Coronary artery (tissue), 2 donors: ENCODE measurements at regions not wholly inside any gene's neighbourhood (a gene's known extent, or its start where the extent isn't known, plus 50 kb on each side); places are given as distances from the start of the nearest gene placed in this dataset.

Experiments
- DNase-seq: peaks from one replicate; pipeline ENCODE4 v3.0.0-alpha.2; 2017; ENCODE audit warnings: low spot score
- H3K27ac ChIP-seq, 2 donors: fragments of 200-600 bp; sonication (generic); one replicate each; pipeline ENCODE4 v1.5.1; 2016 to 2019
- H3K4me3 ChIP-seq: fragments of 200-600 bp; sonication (generic); 2 replicates; pipeline ENCODE4 v1.5.1; 2016; ENCODE audit warnings: mild to moderate bottlenecking, moderate library complexity
- TF ChIP-seq, protein P1 (sequence below): fragments of 200-600 bp; sonication (generic); IDR thresholded peaks from one replicate; pipeline ENCODE4 v1.5.1; 2019; ENCODE audit warnings: antibody characterized with exemption

GRCh38 chr9:134992755-134993124 is 75.0 kb upstream of the FCN1 start:
- TF ChIP-seq, protein P1, sequence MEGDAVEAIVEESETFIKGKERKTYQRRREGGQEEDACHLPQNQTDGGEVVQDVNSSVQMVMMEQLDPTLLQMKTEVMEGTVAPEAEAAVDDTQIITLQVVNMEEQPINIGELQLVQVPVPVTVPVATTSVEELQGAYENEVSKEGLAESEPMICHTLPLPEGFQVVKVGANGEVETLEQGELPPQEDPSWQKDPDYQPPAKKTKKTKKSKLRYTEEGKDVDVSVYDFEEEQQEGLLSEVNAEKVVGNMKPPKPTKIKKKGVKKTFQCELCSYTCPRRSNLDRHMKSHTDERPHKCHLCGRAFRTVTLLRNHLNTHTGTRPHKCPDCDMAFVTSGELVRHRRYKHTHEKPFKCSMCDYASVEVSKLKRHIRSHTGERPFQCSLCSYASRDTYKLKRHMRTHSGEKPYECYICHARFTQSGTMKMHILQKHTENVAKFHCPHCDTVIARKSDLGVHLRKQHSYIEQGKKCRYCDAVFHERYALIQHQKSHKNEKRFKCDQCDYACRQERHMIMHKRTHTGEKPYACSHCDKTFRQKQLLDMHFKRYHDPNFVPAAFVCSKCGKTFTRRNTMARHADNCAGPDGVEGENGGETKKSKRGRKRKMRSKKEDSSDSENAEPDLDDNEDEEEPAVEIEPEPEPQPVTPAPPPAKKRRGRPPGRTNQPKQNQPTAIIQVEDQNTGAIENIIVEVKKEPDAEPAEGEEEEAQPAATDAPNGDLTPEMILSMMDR: no peak
- H3K27ac ChIP-seq: no peak overlapping the region
- no peak for DNase-seq
- H3K4me3 ChIP-seq: no peak overlapping the region

GRCh38 chr9:134993416-134993815 is 75.7 kb upstream of the FCN1 start:
- Histone ChIP-seq H3K27ac (no peak overlapping the region), H3K4me3 (no peak overlapping the region)
- no peak for DNase-seq
- TF ChIP-seq, protein P1: no peak

GRCh38 chr9:134993996-134994720 is 76.4 kb upstream of the FCN1 start:
- no peak for DNase-seq
- Histone ChIP-seq H3K27ac (no peak overlapping the region), H3K4me3 (no peak overlapping the region)
- TF ChIP-seq, protein P1: no peak

DNA sequence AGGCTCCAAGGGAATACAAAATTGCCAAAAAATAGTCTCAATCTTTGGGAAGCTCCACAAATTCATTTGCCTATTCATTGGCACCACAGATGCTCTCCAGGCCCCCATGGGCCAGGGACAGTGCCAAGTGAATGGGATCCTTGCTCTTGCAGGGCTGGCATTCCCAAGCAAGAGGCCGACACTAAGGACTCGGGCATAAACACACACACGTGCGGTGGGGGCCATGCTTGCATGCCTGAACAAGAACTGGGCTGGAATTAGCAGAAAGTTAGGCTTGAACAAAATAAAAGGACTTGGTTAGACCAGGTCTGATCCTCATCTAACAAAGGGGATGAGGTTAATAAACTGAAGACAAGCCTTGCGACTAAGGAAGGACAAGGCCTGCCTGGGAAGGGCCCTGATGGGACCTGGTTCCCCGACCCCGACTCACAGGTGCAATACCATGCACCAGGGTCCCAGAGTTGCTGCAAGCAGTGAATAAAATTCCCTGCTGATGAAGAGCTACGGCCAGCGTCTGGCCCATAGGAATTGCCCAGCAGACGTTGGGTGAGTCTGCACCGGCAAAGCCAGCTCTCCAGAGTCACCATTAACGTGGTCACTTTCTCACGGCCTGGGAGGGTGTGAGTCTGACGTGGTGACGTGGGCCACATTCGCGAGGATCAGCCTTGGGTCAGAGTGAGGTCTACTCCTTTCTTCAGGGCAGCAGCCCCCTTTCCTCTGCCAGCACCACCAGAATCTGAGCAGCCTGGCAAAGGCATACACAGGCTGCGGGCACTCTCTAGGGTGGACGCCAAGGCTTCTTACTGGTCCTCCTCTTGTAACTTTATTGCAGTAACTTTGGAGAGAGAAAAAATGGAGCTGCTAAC is 77.4 kb upstream of the FCN1 start:
- Histone ChIP-seq H3K4me3 (no peak overlapping the region), H3K27ac (no peak overlapping the region)
- DNase-seq: no peak
- TF ChIP-seq, protein P1: no peak

- TF ChIP-seq, protein P1: no peak
- Histone ChIP-seq H3K4me3 (no peak overlapping the region), H3K27ac (no peak overlapping the region)
- no peak for DNase-seq
Measured at GRCh38 chr9:134995792-134996120, 78.0 kb upstream of the FCN1 start.

DNA sequence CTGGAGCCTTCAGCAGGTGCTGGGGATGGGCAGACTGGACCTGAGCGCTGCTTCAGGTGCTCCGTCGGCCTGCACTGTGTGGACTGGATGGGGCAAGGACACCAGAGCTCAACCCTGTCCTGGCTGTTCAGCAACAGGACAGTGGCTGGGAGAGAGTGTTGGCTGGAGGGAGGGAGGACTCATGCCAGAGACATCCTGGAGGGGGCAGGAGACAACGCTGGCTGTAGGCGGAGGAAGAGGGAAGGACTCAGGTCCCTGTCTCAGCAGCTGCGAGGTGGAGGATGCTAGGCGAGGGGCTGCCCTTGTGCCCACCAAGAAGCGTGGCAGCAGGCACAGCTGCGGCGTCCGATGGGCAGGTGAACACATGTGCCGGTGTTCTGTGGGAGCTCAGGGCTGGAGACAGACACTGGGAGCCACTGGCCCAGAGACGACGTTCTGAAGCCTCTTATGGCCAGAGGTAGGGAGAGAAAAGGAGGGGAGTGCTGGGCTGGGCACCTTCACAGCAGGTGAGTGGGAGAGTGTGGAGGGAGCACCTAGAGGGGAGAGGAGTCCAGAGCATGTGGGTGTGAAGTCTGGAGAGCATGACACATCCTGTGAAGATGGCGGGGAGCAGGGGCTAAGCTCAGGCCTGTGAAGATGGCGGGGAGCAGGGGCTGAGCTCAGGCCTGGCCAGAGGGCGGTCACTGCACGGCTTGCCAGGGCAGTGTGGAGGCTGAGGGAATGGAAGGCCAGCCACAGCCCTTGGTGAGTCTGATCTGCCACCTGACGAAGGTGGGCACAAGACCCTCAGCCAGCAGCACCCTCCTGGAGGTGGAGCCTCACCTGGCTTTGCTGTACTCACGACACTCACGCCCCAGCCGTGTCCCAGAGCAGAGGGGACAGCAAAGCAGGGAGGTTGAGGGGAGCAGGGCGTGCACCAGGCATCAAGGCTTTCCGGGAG is 79.1 kb upstream of the FCN1 start:
- DNase-seq: no peak
- TF ChIP-seq, protein P1: no peak
- no peak overlapping the region for H3K4me3 ChIP-seq
- no peak overlapping the region for H3K27ac ChIP-seq
